AG04450 (cell line): ENCODE measurements at regions not wholly inside any gene's neighbourhood (a gene's known extent, or its start where the extent isn't known, plus 50 kb on each side); places are given as distances from the start of the nearest gene placed in this dataset.

Experiments used
- CTCF ChIA-PET: fragments of 300-600, 350-600 bp; formaldehyde crosslinking; extraction: SDS; loops from one replicate; lab custom pipeline; 2022; ENCODE audit warnings: antibody characterized with exemption, inconsistent platforms; lab: Charles Lee
- POLR2A ChIA-PET: fragments of 350-600 bp; formaldehyde crosslinking; extraction: SDS; loops from one replicate; lab custom pipeline; 2021; ENCODE audit warnings: antibody characterized with exemption, inconsistent platforms; lab: Yijun Ruan, JAX
- DNase-seq: peaks from one replicate; pipeline ENCODE4 v3.0.0-alpha.2; 2011; ENCODE audit warnings: low read depth, low spot score
- H3K27ac ChIP-seq: one replicate; pipeline ENCODE4 v1.5.1; 2012; ENCODE audit warnings: low read depth, low read length, control low read depth
- H3K27me3 ChIP-seq: one replicate; pipeline ENCODE4 v1.6.0; 2012; ENCODE audit warnings: low read length; ENCODE audit not compliant: control insufficient read depth, insufficient read depth
- H3K4me3 ChIP-seq: 2 replicates; pipeline ENCODE4 v1.5.1; 2011; ENCODE audit warnings: mild to moderate bottlenecking, low read depth, low read length, control low read depth
- H3K9me3 ChIP-seq: 2 replicates; pipeline ENCODE4 v1.5.1; 2012; ENCODE audit warnings: low read length; ENCODE audit not compliant: control insufficient read depth, insufficient read depth
- TF ChIP-seq, protein P1 (sequence below): IDR thresholded peaks from 2 replicates; pipeline ENCODE4 v1.5.1; 2011; ENCODE audit warnings: low read depth, low read length, control low read depth, inconsistent platforms

DNA sequence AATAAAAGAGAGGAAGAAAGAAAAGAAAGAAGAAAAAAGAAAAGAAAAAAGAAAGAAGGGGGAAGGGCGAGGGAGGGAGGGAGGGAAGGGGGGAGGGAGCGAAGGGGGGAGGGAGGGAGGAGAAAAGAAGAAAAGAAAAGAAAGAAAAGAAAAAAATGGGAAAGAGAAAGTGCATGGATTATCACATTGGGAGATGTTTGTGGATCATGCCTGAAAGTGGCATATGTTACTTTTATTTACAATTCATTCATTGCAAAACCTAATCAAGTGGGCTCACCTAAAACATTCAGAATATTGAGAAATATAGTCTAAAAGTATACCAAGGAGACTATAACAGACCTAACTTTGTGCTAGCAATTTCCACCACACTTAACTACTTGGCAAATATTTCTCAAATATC lies 246.9 kb upstream of the SYT1 start:
- Histone ChIP-seq H3K4me3 (no peak overlapping the region), H3K27ac (no peak overlapping the region), H3K27me3 (no peaks in the 10 kb centered on the region), H3K9me3 (no peaks in the 10 kb centered on the region)
- DNase-seq = no peak
- TF ChIP-seq, protein P1, sequence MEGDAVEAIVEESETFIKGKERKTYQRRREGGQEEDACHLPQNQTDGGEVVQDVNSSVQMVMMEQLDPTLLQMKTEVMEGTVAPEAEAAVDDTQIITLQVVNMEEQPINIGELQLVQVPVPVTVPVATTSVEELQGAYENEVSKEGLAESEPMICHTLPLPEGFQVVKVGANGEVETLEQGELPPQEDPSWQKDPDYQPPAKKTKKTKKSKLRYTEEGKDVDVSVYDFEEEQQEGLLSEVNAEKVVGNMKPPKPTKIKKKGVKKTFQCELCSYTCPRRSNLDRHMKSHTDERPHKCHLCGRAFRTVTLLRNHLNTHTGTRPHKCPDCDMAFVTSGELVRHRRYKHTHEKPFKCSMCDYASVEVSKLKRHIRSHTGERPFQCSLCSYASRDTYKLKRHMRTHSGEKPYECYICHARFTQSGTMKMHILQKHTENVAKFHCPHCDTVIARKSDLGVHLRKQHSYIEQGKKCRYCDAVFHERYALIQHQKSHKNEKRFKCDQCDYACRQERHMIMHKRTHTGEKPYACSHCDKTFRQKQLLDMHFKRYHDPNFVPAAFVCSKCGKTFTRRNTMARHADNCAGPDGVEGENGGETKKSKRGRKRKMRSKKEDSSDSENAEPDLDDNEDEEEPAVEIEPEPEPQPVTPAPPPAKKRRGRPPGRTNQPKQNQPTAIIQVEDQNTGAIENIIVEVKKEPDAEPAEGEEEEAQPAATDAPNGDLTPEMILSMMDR = no peak
- CTCF ChIA-PET = no interaction called here
- POLR2A ChIA-PET = no interaction called here

DNA sequence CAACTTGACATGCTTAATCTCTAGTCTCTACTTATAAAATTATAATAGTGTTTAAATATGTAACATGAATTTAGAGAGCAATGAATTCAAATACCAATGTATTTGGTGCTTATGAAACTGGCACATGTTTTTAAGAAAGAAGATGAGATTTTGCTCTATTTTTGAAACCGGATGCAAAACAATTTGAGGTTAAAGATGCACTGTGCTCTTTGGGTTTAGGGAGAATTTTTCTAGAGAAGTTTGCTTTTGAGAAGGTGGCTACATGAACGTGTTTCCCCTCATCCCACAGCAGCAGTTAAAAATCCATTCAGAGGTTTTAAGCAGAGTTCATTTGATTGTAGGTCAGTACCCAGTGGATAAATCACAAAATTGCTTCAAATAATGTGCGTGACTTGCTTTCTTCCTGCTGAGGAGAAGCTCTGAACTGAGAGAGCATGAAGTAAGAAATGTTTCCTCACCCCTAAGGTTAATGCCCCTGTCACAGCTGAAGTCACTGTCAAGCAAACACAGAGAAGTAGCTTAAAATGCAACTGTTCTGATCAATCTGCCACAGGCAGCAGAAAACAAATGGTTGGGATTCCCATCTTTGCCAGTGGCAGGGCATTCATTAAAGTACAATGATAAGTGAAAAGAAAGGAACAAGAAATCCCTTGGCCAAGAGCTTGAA lies 241.9 kb upstream of the SYT1 start:
- no peaks in the 10 kb centered on the region for H3K27me3 ChIP-seq
- TF ChIP-seq, protein P1 = no peak
- no peaks in the 10 kb centered on the region for H3K9me3 ChIP-seq
- POLR2A ChIA-PET = no interaction called here
- no peak overlapping the region for H3K27ac ChIP-seq
- CTCF ChIA-PET = interaction anchor here (0.6 to 1.8 kb wide), 2 partner anchors 40 to 552 kb away, joined by 3 to 4 read pairs; no protein-coding TSS in a partner anchor
- no peak for DNase-seq
- no peak overlapping the region for H3K4me3 ChIP-seq

DNA sequence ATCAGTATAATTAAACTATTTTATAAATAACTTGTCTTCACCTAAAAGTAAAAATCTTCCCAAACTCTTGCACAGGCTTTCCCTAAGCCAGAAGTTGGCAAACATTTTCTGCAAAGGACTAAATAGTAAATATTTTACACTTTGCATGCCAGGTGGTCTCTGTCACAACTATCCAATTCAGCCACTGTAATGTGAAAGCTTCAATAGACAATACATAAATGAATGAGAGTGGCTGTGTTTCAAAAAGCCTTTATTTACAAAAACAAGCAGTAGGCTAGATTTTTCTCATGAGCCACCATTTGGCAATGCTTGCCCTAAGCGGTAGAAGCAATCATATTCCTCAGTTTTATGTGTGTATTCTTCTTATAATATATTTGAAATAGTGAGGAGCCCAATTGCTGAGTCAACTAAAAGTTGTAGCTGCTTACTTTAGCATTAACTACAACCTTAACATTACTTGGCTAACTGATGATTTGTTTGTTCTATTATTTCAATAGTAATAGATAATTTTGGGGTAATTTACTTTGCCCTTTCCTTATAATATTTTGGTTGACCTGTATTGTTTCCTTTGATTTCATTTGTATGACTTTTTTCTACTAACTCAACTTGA lies 236.0 kb upstream of the SYT1 start:
- ChIA-PET POLR2A (no interaction called here), CTCF (no interaction called here)
- H3K9me3 ChIP-seq = peaks cover 3% of the 10 kb centered on the region; the same call in 1 of the 2 replicates
- TF ChIP-seq, protein P1 = no peak
- H3K4me3 ChIP-seq = no peak overlapping the region
- no peak for DNase-seq
- no peaks in the 10 kb centered on the region for H3K27me3 ChIP-seq
- H3K27ac ChIP-seq = no peak overlapping the region

DNA sequence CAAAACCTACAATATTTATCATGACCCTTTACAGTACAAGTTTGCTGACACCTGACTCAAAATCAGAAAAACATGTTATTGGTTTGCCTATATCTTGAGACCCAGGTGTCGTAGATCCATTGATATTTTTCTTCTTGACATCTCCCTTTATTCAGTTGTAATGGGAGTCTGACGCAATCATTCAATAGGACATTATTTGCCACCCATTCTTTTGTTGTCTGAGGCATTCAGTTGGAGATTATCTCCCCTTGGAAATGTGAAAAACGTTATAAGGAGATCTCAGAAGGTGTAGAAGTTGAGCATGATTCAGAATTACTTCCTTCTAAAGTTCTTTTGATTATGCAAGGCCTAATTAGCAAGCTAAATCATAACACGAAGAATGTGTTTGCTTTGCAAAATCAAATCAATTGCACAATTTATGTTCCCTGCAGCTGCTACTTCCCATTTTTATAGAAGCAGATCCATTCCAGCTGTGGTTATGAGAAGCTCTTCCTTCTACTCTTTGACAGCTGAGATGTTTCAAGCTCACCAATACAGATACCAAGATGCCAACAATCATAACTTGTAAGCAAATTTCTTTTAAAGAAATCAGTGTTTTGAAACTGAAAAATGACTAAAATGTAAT lies 228.2 kb upstream of the SYT1 start:
- DNase-seq = no peak
- Histone ChIP-seq H3K27ac (no peak overlapping the region), H3K4me3 (no peak overlapping the region), H3K9me3 (peaks cover under 1% of the 10 kb centered on the region; the same call in 1 of the 2 replicates), H3K27me3 (no peaks in the 10 kb centered on the region)
- TF ChIP-seq, protein P1 = no peak
- POLR2A ChIA-PET = no interaction called here
- CTCF ChIA-PET = no interaction called here
